ENCODE measurements at regions not wholly inside any gene's neighbourhood (a gene's known extent, or its start where the extent isn't known, plus 50 kb on each side); places are given as distances from the start of the nearest gene placed in this dataset.

GRCh38 chr6:170085475-170086401 is 205.1 kb downstream of the DLL1 start:
- no peak for DNase-seq

GRCh38 chr6:170084166-170084730 is 206.6 kb downstream of the DLL1 start:
- DNase-seq, result no peak

GRCh38 chr6:170083236-170084051 is 207.4 kb downstream of the DLL1 start:
- no peak for DNase-seq

- no peak for DNase-seq
Observed at GRCh38 chr6:170082531-170083187, 208.2 kb downstream of the DLL1 start.

GRCh38 chr6:170082067-170082466 is 208.8 kb downstream of the DLL1 start:
- no peak for DNase-seq

- no peak for DNase-seq
Observed at GRCh38 chr6:170081556-170081955, 209.3 kb downstream of the DLL1 start.

GRCh38 chr6:170080828-170081371 is 210.0 kb downstream of the DLL1 start:
- peak in 7 of 51 donors; percentile 13 to 51 (median 36) for DNase-seq

- no peak for DNase-seq
Observed at GRCh38 chr6:170080169-170080827, 210.6 kb downstream of the DLL1 start.

- no peak for DNase-seq
Observed at GRCh38 chr6:170076466-170077165, 214.3 kb downstream of the DLL1 start.

- no peak for DNase-seq
Observed at GRCh38 chr6:170075659-170076223, 215.1 kb downstream of the DLL1 start.

GRCh38 chr6:170074907-170075306 is 216.0 kb downstream of the DLL1 start:
- DNase-seq, result no peak

- DNase-seq, result no peak
Observed at GRCh38 chr6:170074435-170074834, 216.4 kb downstream of the DLL1 start.

GRCh38 chr6:170073846-170074245 is 217.0 kb downstream of the DLL1 start:
- DNase-seq, result peak in 1 of 51 donors; percentile 18

GRCh38 chr6:170072246-170072645 is 218.6 kb downstream of the DLL1 start:
- DNase-seq, result no peak

- no peak for DNase-seq
Observed at GRCh38 chr6:170069611-170070010, 221.3 kb downstream of the DLL1 start.

GRCh38 chr6:170068496-170068895 is 222.4 kb downstream of the DLL1 start:
- DNase-seq, result no peak

GRCh38 chr6:170067923-170068360 is 222.9 kb downstream of the DLL1 start:
- DNase-seq, result no peak

- peak in 1 of 51 donors; percentile 27 for DNase-seq
Observed at GRCh38 chr6:170067181-170067641, 223.7 kb downstream of the DLL1 start.

- no peak for DNase-seq
Observed at GRCh38 chr6:170066679-170067078, 224.2 kb downstream of the DLL1 start.
